T-helper 2 cell treated with Interferon-gamma antibody and Interleukin-4, amounts not matched to agents 5 μg/mL and 100 μg/mL, for 36 hours (primary cell): ENCODE measurements at regions not wholly inside any gene's neighbourhood (a gene's known extent, or its start where the extent isn't known, plus 50 kb on each side); places are given as distances from the start of the nearest gene placed in this dataset.

ENCODE experiments used
- DNase-seq: peaks from one replicate; pipeline ENCODE4 v3.0.0; 2021; ENCODE audit warnings: low spot score
- H3K27ac Mint-ChIP-seq: one replicate; pipeline ENCODE4 v1.8.0; 2021; ENCODE audit warnings: mild to moderate bottlenecking, mixed read lengths
- H3K27me3 Mint-ChIP-seq: one replicate; pipeline ENCODE4 v1.8.0; 2021; ENCODE audit warnings: low read depth, mixed read lengths
- H3K36me3 Mint-ChIP-seq: one replicate; pipeline ENCODE4 v1.8.0; 2021; ENCODE audit warnings: low read depth, mixed read lengths
- H3K4me1 Mint-ChIP-seq: one replicate; pipeline ENCODE4 v1.8.0; 2021; ENCODE audit warnings: low read depth, mixed read lengths
- H3K4me3 Mint-ChIP-seq: one replicate; pipeline ENCODE4 v1.8.0; 2022; ENCODE audit warnings: mild to moderate bottlenecking, moderate library complexity, mixed read lengths
- H3K9me3 Mint-ChIP-seq: one replicate; pipeline ENCODE4 v1.8.0; 2021; ENCODE audit warnings: mixed read lengths

GRCh38 chr21:39096754-39097153 is 86.5 kb downstream of the PSMG1 start:
- peaks cover 9% of the 10 kb centered on the region for H3K4me1 Mint-ChIP-seq
- no peaks in the 10 kb centered on the region for H3K36me3 Mint-ChIP-seq

DNA sequence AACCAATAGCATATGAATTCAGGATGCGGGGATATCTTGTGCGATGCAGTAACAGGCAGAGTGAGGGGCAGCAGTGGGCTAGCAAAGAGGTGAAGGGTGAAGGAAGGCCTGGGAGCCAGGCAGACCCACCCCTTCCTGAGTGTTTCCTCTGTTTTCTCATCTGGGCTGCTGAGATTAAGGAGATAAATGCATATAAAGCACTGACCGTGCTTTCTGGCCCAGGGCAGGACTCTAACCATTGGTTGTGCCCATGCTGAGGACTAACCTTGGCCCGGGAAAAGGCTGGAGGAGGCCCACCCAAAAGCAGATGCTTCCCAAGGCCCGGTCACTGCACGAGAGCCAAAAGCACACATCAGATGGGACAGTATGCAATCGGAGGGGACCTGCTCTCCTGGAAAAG is 87.6 kb downstream of the PSMG1 start:
- no peaks in the 10 kb centered on the region for H3K9me3 Mint-ChIP-seq
- no peak overlapping the region for H3K27ac Mint-ChIP-seq
- no peaks in the 10 kb centered on the region for H3K36me3 Mint-ChIP-seq
- no peak for DNase-seq
- peaks cover 9% of the 10 kb centered on the region for H3K4me1 Mint-ChIP-seq
- H3K4me3 Mint-ChIP-seq, result no peak overlapping the region
- H3K27me3 Mint-ChIP-seq, result peaks cover 4% of the 10 kb centered on the region

More at GRCh38 chr21:39096754-39097153, 86.5 kb downstream of the PSMG1 start:
- no peak overlapping the region for H3K27ac Mint-ChIP-seq
- H3K27me3 Mint-ChIP-seq, result peaks cover 10% of the 10 kb centered on the region
- H3K4me3 Mint-ChIP-seq, result no peak overlapping the region
- H3K9me3 Mint-ChIP-seq, result no peaks in the 10 kb centered on the region
- no peak for DNase-seq

DNA sequence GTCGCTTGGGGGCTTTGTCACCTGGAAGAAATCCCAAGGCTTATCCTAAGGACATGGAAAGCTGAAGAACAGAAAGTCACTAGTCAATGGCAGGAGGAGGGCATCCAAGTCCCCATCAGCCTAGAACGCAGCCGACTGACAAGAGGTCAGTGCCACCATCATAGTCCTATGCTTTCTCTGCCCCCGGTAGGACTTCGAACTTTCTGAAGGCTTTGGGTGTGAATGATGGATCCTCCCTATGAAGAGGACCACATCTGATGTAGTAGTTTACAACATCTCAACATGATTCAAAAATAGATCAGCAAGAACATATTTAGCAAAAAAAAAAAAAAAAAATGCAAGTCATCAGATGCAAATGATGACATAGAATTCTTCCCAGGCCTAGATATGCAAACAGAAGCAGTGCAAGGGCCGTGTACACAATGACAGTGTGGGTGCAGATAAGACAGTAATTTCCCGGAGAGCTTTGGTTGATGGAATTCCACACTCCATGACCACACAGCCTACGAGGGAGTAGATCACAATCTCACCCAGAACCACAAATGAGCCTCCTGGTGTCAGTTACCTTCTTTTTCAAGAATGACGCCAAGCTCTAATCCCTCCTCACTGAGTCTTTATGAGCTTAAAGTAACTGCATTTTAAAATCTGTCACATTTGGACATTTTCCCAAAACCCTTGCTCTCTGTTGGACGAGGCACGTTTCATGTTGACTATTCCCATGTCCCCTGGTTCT is 88.2 kb downstream of the PSMG1 start:
- Mint-ChIP-seq H3K27me3 (peaks cover 4% of the 10 kb centered on the region), H3K27ac (no peak overlapping the region), H3K4me3 (no peak overlapping the region), H3K4me1 (peaks cover 9% of the 10 kb centered on the region), H3K36me3 (no peaks in the 10 kb centered on the region), H3K9me3 (no peaks in the 10 kb centered on the region)
- no peak for DNase-seq

DNA sequence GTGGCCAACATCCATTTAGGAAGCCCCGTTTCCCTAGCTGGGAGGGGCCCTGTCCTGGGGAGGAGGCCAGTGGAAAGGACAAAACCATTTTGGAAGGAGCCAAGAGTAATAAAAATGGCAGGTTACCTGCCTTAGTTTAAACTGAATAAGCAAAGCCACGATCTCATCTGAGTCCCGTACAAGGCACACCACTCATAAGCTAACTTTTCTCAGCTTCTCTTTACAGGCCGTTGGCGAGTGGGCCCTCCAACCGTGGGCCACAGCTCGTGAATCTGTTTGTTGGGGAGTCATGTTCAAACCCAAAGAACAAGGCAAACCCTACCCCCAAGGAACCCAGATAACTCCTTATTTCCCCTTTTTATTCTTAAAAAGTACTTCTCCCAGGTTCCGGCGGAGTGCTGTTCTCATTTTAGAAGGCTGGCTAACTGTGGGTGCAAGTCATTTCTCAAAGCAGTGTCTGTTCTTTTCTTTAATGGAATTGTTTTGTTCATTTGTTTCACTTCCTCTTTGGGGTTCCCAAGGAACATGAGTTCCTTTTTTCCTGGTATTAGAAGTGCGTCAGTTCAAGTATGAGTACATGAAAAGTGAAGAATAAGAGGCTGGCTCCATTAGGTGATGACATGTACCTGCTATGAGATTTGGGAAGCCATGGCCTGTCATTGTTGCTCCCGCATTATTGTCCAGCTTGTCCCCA is 89.0 kb downstream of the PSMG1 start:
- peaks cover 9% of the 10 kb centered on the region for H3K4me1 Mint-ChIP-seq
- H3K27ac Mint-ChIP-seq, result no peak overlapping the region
- no peak overlapping the region for H3K4me3 Mint-ChIP-seq
- H3K36me3 Mint-ChIP-seq, result no peaks in the 10 kb centered on the region
- no peak for DNase-seq
- no peaks in the 10 kb centered on the region for H3K9me3 Mint-ChIP-seq
- H3K27me3 Mint-ChIP-seq, result no peaks in the 10 kb centered on the region

DNA sequence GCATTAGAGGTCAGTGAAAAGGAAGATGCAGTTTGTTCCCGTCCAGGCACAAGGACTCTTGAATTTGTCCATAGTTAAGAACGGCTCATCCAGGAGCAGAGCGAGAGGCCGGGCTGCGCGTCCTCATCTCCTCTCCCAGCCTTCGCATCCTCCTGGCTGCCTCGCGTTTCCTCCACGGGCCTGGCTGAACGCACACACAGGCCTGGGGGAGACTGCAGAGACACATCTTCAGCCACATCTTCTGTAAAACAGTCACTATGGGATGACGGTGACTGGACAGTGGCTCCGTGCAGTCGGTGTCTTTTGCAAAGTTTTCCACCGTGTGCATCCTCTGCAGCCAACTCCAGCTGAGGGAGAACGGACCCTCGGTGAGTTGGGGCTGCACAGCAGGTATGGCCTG is 89.7 kb downstream of the PSMG1 start:
- H3K27me3 Mint-ChIP-seq, result no peaks in the 10 kb centered on the region
- H3K27ac Mint-ChIP-seq, result no peak overlapping the region
- H3K4me1 Mint-ChIP-seq, result peaks cover 9% of the 10 kb centered on the region
- no peak overlapping the region for H3K4me3 Mint-ChIP-seq
- H3K9me3 Mint-ChIP-seq, result no peaks in the 10 kb centered on the region
- no peaks in the 10 kb centered on the region for H3K36me3 Mint-ChIP-seq
- no peak for DNase-seq

DNA sequence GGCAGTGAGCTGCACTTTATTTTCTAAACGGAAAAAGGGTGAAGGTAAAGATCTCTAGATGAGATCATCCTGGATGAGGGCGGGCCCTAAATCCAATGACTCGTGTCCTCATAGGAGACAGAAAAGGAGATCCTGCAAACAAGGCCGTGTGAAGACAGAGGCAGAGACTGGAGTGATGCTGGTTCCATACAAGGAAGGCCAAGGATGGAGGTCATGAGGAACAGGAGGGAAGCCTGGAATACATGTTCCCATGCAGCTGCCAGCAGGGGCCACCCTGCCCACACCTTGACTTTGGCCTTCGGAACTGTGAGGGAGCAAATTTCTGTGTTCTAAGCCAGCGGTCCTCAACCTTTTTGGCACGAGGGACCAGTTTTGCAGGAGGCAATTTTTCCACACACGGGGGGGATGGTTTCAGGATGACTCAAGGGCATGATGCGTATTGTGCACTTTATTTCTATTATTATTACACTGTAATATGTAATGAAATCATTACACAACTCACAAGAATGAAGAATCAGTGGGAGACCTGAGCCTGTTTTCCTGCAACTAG is 94.3 kb downstream of the PSMG1 start:
- Mint-ChIP-seq H3K27ac (no peak overlapping the region), H3K9me3 (no peaks in the 10 kb centered on the region), H3K27me3 (no peaks in the 10 kb centered on the region), H3K4me3 (no peak overlapping the region), H3K4me1 (peaks cover 1% of the 10 kb centered on the region), H3K36me3 (no peaks in the 10 kb centered on the region)
- DNase-seq, result no peak

- Mint-ChIP-seq H3K9me3 (no peaks in the 10 kb centered on the region), H3K4me3 (no peak overlapping the region), H3K4me1 (no peaks in the 10 kb centered on the region), H3K36me3 (no peaks in the 10 kb centered on the region), H3K27ac (no peak overlapping the region), H3K27me3 (no peaks in the 10 kb centered on the region)
- no peak for DNase-seq
These were observed 95.2 kb downstream of the PSMG1 start for GRCh38 chr21:39088031-39088370.

DNA sequence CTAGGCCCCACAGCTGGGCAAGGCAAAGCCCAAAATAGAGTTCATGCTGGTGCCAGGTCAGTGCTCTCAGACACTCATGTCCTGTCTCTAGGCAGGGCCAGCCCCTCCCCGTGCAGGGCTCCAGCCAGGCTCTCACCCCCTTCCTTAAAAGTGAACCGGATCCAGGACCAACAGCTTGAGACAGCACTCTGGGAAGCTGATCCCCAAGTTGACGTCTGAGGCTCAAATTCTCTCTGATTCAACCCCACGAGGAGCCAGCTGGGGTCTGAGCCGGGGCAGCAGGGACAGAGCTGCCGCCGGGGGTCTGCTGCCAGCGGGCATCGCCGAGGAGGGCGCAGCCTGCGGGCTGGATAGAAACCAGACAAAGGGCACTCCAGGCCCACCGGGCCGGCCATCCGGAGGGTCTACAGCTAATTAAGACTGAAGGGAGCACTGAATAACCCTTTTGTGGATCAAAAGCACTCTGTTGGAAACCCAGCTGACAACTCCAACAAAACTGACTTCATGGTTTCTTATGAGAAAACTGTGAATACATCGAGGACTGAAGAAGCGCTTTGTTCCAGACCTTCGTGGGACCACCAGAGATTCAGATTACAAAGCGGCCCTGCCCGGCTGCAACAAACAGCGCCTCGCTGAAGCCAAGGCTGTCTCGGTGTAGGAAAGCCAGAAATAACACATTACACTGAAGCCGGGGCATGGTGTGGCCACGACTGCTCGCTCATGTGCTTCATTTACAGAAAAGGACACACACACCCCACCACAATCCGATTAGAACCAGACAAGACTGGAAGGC is 95.8 kb downstream of the PSMG1 start:
- Mint-ChIP-seq H3K4me1 (no peaks in the 10 kb centered on the region), H3K4me3 (no peak overlapping the region), H3K9me3 (no peaks in the 10 kb centered on the region), H3K27me3 (no peaks in the 10 kb centered on the region), H3K36me3 (no peaks in the 10 kb centered on the region), H3K27ac (no peak overlapping the region)
- DNase-seq, result no peak

DNA sequence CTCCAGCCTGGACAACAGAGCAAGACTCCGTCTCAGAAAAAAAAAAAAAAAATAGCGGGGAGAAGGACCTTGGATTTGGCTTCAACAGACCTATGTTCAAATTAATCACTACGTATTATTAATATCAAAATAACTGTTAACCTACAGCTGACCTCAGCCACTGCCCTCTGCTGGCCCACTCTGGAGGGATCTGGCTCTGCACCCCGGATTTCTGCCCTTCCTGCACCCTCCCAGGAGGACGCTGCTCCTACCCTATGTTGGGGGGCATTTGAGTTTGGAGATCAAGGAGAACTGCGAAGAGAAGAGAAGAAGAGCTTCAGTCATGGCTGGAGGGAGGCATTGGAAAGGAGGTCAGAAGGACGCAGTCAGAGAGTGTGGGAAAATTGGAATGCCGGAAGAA is 96.7 kb downstream of the PSMG1 start:
- no peak for DNase-seq
- Mint-ChIP-seq H3K27me3 (peaks cover 3% of the 10 kb centered on the region), H3K4me3 (no peak overlapping the region), H3K4me1 (no peaks in the 10 kb centered on the region), H3K27ac (no peak overlapping the region), H3K9me3 (no peaks in the 10 kb centered on the region), H3K36me3 (no peaks in the 10 kb centered on the region)

DNA sequence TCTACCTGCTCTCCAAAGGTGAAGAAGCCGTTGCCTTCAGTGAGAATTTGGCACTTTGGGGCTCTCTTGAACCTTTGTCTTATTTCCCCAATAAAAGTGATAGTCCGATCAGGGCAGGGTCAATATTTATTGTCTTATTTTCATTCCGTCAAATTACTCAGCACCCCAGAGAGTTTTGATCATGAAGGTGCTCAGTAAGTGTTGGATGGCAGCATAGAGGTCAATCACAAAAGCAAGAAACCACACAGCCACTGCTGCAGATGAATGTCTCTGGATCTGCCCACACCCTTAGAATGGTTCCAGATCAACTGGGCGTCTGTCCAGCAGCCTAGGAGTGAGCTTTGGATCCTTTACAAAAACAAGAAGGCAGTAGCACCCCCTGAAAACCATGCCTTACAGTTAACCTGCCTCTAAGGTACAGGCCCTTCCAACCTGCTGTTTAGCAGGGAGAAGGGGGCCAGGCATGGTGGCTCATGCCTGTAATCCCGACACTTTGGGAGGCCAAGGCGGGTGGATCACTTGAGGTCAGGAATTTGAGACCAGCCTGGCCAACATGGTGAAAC is 97.3 kb downstream of the PSMG1 start:
- Mint-ChIP-seq H3K4me3 (no peak overlapping the region), H3K4me1 (no peaks in the 10 kb centered on the region), H3K27ac (no peak overlapping the region), H3K36me3 (no peaks in the 10 kb centered on the region), H3K9me3 (no peaks in the 10 kb centered on the region), H3K27me3 (peaks cover 6% of the 10 kb centered on the region)
- no peak for DNase-seq

DNA sequence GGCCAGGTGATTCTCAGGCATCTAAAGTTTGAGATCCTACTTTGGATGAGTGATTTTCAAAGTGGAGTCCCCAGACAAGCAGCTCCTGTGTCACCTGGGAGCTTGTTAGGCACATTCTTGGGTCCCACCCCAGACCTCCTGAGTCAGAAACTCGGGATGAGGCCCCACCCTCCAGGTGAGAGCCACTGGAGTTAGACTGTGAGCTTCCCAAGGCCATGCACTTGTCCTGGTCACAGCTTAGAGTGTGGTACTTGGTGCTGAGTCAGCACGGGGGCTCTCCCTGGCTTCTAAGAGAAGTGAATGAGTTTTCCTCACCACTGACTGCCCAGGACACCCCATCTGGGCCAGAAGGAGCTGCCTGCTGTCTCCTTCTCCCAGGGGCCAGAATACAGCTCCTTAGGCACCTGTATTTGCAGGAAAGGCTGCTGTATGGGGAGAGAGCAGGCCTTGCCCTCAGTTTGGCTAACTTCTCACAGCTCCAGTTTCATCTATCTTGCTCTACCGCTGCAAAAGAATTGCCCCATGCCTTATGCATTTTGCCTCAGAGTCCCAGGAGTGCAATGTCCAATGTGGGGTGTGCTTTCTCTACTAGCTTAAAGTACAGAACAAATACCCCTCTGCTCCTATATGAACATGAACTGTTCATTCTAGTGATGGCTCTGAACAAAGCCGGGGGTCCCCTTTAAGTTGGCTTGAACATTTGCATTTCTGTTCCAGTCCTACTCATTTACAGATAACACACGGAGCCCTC is 98.1 kb downstream of the PSMG1 start:
- no peak for DNase-seq
- H3K4me3 Mint-ChIP-seq, result no peak overlapping the region
- H3K4me1 Mint-ChIP-seq, result no peaks in the 10 kb centered on the region
- H3K36me3 Mint-ChIP-seq, result no peaks in the 10 kb centered on the region
- no peaks in the 10 kb centered on the region for H3K9me3 Mint-ChIP-seq
- peaks cover 6% of the 10 kb centered on the region for H3K27me3 Mint-ChIP-seq
- H3K27ac Mint-ChIP-seq, result no peak overlapping the region

DNA sequence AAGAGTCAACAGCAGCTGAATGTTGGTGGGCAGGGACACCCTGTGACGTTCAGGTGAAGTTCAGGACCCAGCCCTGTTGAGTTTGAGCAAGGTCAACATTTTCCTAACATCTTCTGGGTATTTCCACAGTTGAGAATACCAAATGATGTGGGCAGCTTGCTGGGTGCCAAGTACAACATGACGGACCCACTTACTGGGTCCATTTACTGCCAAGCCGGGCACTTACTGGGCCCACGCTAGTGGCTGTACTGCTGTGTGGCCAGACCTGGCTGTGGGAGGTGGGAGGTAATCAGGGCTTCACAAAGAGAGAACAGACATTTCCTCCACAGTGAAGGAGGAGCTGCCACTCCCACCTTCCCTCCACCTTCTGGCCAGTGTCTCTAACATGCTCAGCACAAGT is 99.2 kb downstream of the PSMG1 start:
- no peak overlapping the region for H3K27ac Mint-ChIP-seq
- no peak overlapping the region for H3K4me3 Mint-ChIP-seq
- no peaks in the 10 kb centered on the region for H3K36me3 Mint-ChIP-seq
- no peaks in the 10 kb centered on the region for H3K9me3 Mint-ChIP-seq
- H3K27me3 Mint-ChIP-seq, result peaks cover 10% of the 10 kb centered on the region
- no peak for DNase-seq
- no peaks in the 10 kb centered on the region for H3K4me1 Mint-ChIP-seq

DNA sequence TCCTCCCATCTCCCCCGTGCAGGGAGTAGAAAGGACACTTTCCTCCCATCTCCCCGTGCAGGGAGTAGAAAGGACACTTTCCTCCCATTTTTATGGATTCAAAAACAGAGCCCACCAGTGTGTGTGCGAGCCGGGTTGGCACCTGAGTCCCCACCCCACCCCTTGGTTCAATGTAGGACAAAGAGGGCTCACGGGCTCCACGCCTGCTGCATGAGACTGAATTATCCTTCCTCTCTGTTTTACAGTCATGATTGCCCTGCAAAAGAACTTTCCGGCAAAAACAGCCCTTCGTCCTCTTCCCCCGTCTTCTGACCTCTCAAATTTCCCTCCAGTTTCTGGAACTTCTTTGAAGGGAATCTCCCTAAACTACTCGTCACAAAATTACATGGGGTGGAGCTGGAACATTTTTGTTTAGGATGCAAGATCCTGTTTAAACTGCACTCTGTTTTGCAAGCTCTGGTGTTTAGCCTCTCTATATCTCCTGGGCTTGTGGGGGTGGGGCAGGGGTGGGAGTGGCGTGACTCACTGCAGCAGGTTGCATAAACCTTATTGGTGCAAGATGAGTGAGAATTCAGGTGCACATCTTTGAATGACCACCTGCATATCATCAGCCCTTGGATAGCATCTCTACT is 99.8 kb downstream of the PSMG1 start:
- Mint-ChIP-seq H3K4me1 (no peaks in the 10 kb centered on the region), H3K9me3 (no peaks in the 10 kb centered on the region), H3K36me3 (no peaks in the 10 kb centered on the region), H3K27me3 (peaks cover 10% of the 10 kb centered on the region), H3K4me3 (no peak overlapping the region), H3K27ac (no peak overlapping the region)
- no peak for DNase-seq
